IMR-90 (cell line): ENCODE measurements at regions not wholly inside any gene's neighbourhood (a gene's known extent, or its start where the extent isn't known, plus 50 kb on each side); places are given as distances from the start of the nearest gene placed in this dataset.

Experiments used
- ATAC-seq: fragments of 200-7000 bp; cut with Tn5 transposase; 2 replicates; pipeline ENCODE4 v1.9.1; 2020; ENCODE audit warnings: low read depth, mild to moderate bottlenecking, moderate library complexity
- BruUV-seq: library from RNA; stranded (reverse); fragments of 400-500 nt; replicated peaks from 2 replicates; lab custom pipeline; 2021; lab: Mats Ljungman, UMichigan
- CTCF ChIA-PET: fragments of 300-600 bp; formaldehyde crosslinking; extraction: SDS; loops from one replicate; lab custom pipeline; 2021; ENCODE audit warnings: antibody characterized with exemption; lab: Yijun Ruan, JAX
- POLR2A ChIA-PET: fragments of 300-600 bp; sonication (Branson Sonifier 250); formaldehyde crosslinking; loops from one replicate; lab custom pipeline; 2022; ENCODE audit warnings: antibody characterized with exemption; ENCODE audit not compliant: unreplicated experiment; lab: Charles Lee
- DNase-seq: peaks from one replicate; pipeline ENCODE4 v3.0.0; 2013
- H2AFZ ChIP-seq: replicated peaks from 2 replicates; pipeline ENCODE3; 2013; ENCODE audit warnings: low read length, mild to moderate bottlenecking; ENCODE audit not compliant: poor library complexity
- H2AK5ac ChIP-seq: 2 replicates; pipeline ENCODE4 v1.6.1; 2013; ENCODE audit warnings: low read depth, low read length, inconsistent platforms
- H2AK9ac ChIP-seq: replicated peaks from 2 replicates; pipeline ENCODE3; 2013; ENCODE audit warnings: mild to moderate bottlenecking, low read depth, low read length, moderate library complexity; ENCODE audit not compliant: poor library complexity
- H2BK120ac ChIP-seq: 2 replicates; pipeline ENCODE4 v1.6.1; 2013; ENCODE audit warnings: low read depth, low read length, inconsistent platforms
- H2BK15ac ChIP-seq: 3 replicates; pipeline ENCODE4 v1.6.1; 2013; ENCODE audit warnings: low read depth, low read length, inconsistent platforms
- H2BK20ac ChIP-seq: 2 replicates; pipeline ENCODE4 v1.6.1; 2013; ENCODE audit warnings: low read depth, mild to moderate bottlenecking, inconsistent platforms, low read length, moderate library complexity
- H2BK5ac ChIP-seq: 2 replicates; pipeline ENCODE4 v1.6.1; 2013; ENCODE audit warnings: mild to moderate bottlenecking, low read depth, low read length, inconsistent platforms; ENCODE audit not compliant: poor library complexity, severe bottlenecking
- H3K14ac ChIP-seq: replicated peaks from 2 replicates; pipeline ENCODE4 v1.6.1; 2013; ENCODE audit warnings: low read depth, low read length, inconsistent platforms
- H3K18ac ChIP-seq: 2 replicates; pipeline ENCODE4 v1.6.1; 2013; ENCODE audit warnings: low read depth, low read length, control low read depth
- H3K23ac ChIP-seq: 2 replicates; pipeline ENCODE4 v1.6.1; 2013; ENCODE audit warnings: low read depth, low read length, inconsistent platforms
- H3K27ac ChIP-seq: 2 replicates; pipeline ENCODE4 v1.5.1; 2013; ENCODE audit warnings: mild to moderate bottlenecking, control low read depth, low read length; ENCODE audit not compliant: insufficient read depth
- H3K27me3 ChIP-seq: 2 replicates; pipeline ENCODE4 v1.6.1; 2013; ENCODE audit warnings: low read length; ENCODE audit not compliant: control insufficient read depth, insufficient read depth
- H3K36me3 ChIP-seq: 2 replicates; pipeline ENCODE4 v1.6.1; 2013; ENCODE audit warnings: low read length, mixed read lengths; ENCODE audit not compliant: control insufficient read depth, insufficient read depth
- H3K4ac ChIP-seq: 2 replicates; pipeline ENCODE4 v1.6.1; 2013; ENCODE audit warnings: low read depth, low read length, inconsistent platforms
- H3K4me1 ChIP-seq: 2 replicates; pipeline ENCODE4 v1.6.1; 2013; ENCODE audit warnings: low read length, mixed read lengths; ENCODE audit not compliant: control insufficient read depth, insufficient read depth
- H3K4me2 ChIP-seq: 2 replicates; pipeline ENCODE4 v1.6.1; 2013; ENCODE audit warnings: low read depth, mild to moderate bottlenecking, control low read depth, low read length, moderate library complexity
- H3K4me3 ChIP-seq: 2 replicates; pipeline ENCODE4 v1.5.1; 2013; ENCODE audit warnings: low read depth, mild to moderate bottlenecking, control low read depth, low read length, moderate library complexity; ENCODE audit not compliant: insufficient read depth
- H3K56ac ChIP-seq: 2 replicates; pipeline ENCODE4 v1.6.1; 2013; ENCODE audit warnings: low read length, inconsistent platforms; ENCODE audit not compliant: insufficient read depth; ENCODE audit errors: extremely low read depth
- H3K79me1 ChIP-seq, 2 experiments: 2 replicates each; pipeline ENCODE4 v1.6.1; 2013; ENCODE audit warnings: low read length in 2 of 2, inconsistent platforms in 1 of 2, low read depth in 1 of 2
- H3K9ac ChIP-seq: 2 replicates; pipeline ENCODE4 v1.6.1; 2013; ENCODE audit warnings: low read depth, low read length, control low read depth
- H3K9me1 ChIP-seq: 2 replicates; pipeline ENCODE4 v1.6.1; 2013; ENCODE audit warnings: low read length, inconsistent platforms; ENCODE audit not compliant: insufficient read depth
- H3K9me3 ChIP-seq: 2 replicates; pipeline ENCODE4 v1.6.1; 2013; ENCODE audit warnings: low read length; ENCODE audit not compliant: control insufficient read depth, insufficient read depth
- H4K20me1 ChIP-seq: 2 replicates; pipeline ENCODE4 v1.6.1; 2013; ENCODE audit warnings: low read length, inconsistent platforms; ENCODE audit not compliant: insufficient read depth
- H4K5ac ChIP-seq: 2 replicates; pipeline ENCODE4 v1.6.1; 2013; ENCODE audit warnings: mild to moderate bottlenecking, low read depth, low read length, control low read depth
- H4K8ac ChIP-seq, 2 experiments: 2 replicates each; pipeline ENCODE4 v1.6.1; 2013; ENCODE audit warnings: low read depth in 2 of 2, low read length in 2 of 2, control low read depth in 1 of 2, inconsistent platforms in 1 of 2
- H4K91ac ChIP-seq: 2 replicates; pipeline ENCODE4 v1.6.1; 2013; ENCODE audit warnings: low read depth, low read length, inconsistent platforms; ENCODE audit not compliant: insufficient read depth
- BHLHE40 ChIP-seq: fragments of 150-350 bp; IDR thresholded peaks from 2 replicates; pipeline ENCODE4 v1.6.1; 2016; ENCODE audit warnings: mild to moderate bottlenecking, low read depth, low read length
- CEBPB ChIP-seq: IDR thresholded peaks from 2 replicates; pipeline ENCODE4 v1.6.1; 2012; ENCODE audit warnings: low read depth, low read length, improper control_type of control experiment
- CHD1 ChIP-seq: IDR thresholded peaks from 2 replicates; pipeline ENCODE4 v1.6.1; 2012; ENCODE audit warnings: low read depth, low read length, improper control_type of control experiment
- ELK1 ChIP-seq: fragments of 150-350 bp; IDR thresholded peaks from 2 replicates; pipeline ENCODE4 v1.6.1; 2016; ENCODE audit warnings: low read depth, mild to moderate bottlenecking, low read length, moderate library complexity, borderline replicate concordance
- FOS ChIP-seq: fragments of 150-350 bp; IDR thresholded peaks from 2 replicates; pipeline ENCODE4 v1.6.1; 2016; ENCODE audit warnings: low read depth, low read length
- MAFK ChIP-seq: IDR thresholded peaks from 2 replicates; pipeline ENCODE4 v1.6.1; 2012; ENCODE audit warnings: low read depth, low read length, improper control_type of control experiment
- MAZ ChIP-seq: IDR thresholded peaks from 2 replicates; pipeline ENCODE4 v1.6.1; 2012; ENCODE audit warnings: low read depth, mild to moderate bottlenecking, low read length, improper control_type of control experiment, moderate library complexity, borderline replicate concordance
- MXI1 ChIP-seq: IDR thresholded peaks from 2 replicates; pipeline ENCODE4 v1.6.1; 2012; ENCODE audit warnings: low read depth, mild to moderate bottlenecking, low read length, moderate library complexity, borderline replicate concordance
- NFE2L2 ChIP-seq: fragments of 150-350 bp; IDR thresholded peaks from 2 replicates; pipeline ENCODE4 v1.6.1; 2016; ENCODE audit warnings: low read depth, mild to moderate bottlenecking, low read length
- POLR2A ChIP-seq: IDR thresholded peaks from 2 replicates; pipeline ENCODE4 v1.6.1; 2012; ENCODE audit warnings: mild to moderate bottlenecking, low read depth, low read length
- RAD21 ChIP-seq: IDR thresholded peaks from 2 replicates; pipeline ENCODE4 v1.6.1; 2012; ENCODE audit warnings: low read length, improper control_type of control experiment
- RCOR1 ChIP-seq: IDR thresholded peaks from 2 replicates; pipeline ENCODE4 v1.6.1; 2012; ENCODE audit warnings: mild to moderate bottlenecking, low read length, improper control_type of control experiment; ENCODE audit not compliant: insufficient replicate concordance
- RFX5 ChIP-seq: IDR thresholded peaks from 2 replicates; pipeline ENCODE4 v1.8.0; 2012; ENCODE audit warnings: low read depth, mild to moderate bottlenecking, low read length, moderate library complexity
- SMC3 ChIP-seq: fragments of 150-350 bp; IDR thresholded peaks from 2 replicates; pipeline ENCODE4 v1.6.1; 2016; ENCODE audit warnings: low read depth, mild to moderate bottlenecking, antibody characterized with exemption, low read length, moderate library complexity
- USF2 ChIP-seq: fragments of 150-350 bp; IDR thresholded peaks from 2 replicates; pipeline ENCODE4 v1.6.1; 2017; ENCODE audit warnings: mild to moderate bottlenecking, antibody characterized with exemption, low read length, low read depth
- whole genome bisulfite sequencing, 2 experiments: methylation state at CpG; one replicate each; pipeline versions ENCODE4 v1.1.5 to v1.1.7; 2013; ENCODE audit warnings: missing lambda C conversion rate in 2 of 2; ENCODE audit not compliant: insufficient read length in 1 of 2; ENCODE audit errors: extremely low coverage in 2 of 2; 5-methylcytosine and 5-hydroxymethylcytosine counted together
- dilution Hi-C: fragments of 300-500 bp; cut with HindIII; formaldehyde crosslinking; loops from one replicate; pipeline ENCODE4 v1.14.3; 2018; ENCODE audit warnings: low sequenced_read_pairs; ENCODE audit not compliant: unreplicated experiment
- in situ Hi-C: fragments of 300-500 bp; cut with MboI; formaldehyde crosslinking; loops from 3 replicates; pipeline ENCODE4 v1.14.3; 2019; ENCODE audit warnings: low sequenced_read_pairs, inconsistent platforms, mixed read lengths
- intact Hi-C: fragments of 100-400 bp; cut with micrococcal nuclease; formaldehyde crosslinking; loops from 2 replicates; pipeline ENCODE4 v1.10.0; 2022
- TF ChIP-seq, protein P1 (sequence below): conservative IDR thresholded peaks from 2 replicates; pipeline ENCODE4 v1.5.1; 2012; ENCODE audit warnings: mild to moderate bottlenecking, low read depth, low read length, improper control_type of control experiment

DNA sequence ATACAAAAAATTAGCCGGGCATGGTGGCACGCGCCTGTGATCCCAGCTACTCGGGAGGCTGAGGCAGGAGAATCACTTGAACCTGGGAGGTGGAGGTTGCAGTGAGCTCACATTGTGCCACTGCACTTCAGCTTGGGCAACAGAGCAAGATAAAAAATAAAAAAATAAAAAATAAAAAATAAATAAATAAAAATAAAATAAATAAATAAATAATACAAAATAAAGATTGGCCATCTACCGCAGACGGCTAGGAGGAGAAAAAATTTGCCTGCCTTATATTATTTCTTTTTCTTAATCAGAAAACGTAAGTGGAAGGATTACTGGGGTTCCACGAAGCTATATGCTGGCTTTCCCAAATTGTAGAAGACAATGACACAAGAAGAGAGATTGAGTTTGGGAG lies 229.7 kb downstream of the EPHA4 start:
- Histone ChIP-seq H3K18ac (no peak overlapping the region), H3K36me3 (no peaks in the 10 kb centered on the region), H2AK9ac (no peak overlapping the region), H2BK15ac (no peak overlapping the region), H3K56ac (no peak overlapping the region), H3K23ac (no peak overlapping the region), H3K79me1 (no peaks in the 10 kb centered on the region), H3K27me3 (no peaks in the 10 kb centered on the region), H4K5ac (no peak overlapping the region), H3K14ac (no peak overlapping the region), H2AFZ (no peak overlapping the region), H2BK120ac (no peak overlapping the region), H4K20me1 (no peaks in the 10 kb centered on the region), H2BK5ac (no peak overlapping the region), H2AK5ac (no peak overlapping the region), H3K9me3 (no peaks in the 10 kb centered on the region), H3K9me1 (no peaks in the 10 kb centered on the region), H2BK20ac (no peak overlapping the region), H3K4me1 (no peaks in the 10 kb centered on the region), H3K27ac (no peak overlapping the region), H3K4ac (no peak overlapping the region), H3K4me3 (no peak overlapping the region), H4K91ac (no peak overlapping the region), H4K8ac (no peak overlapping the region), H3K4me2 (no peak overlapping the region), H3K9ac (no peak overlapping the region)
- ChIA-PET CTCF (no interaction called here), POLR2A (no interaction called here)
- intact Hi-C loops: no loop called here
- dilution Hi-C loops: no loop called here
- no peak for TF ChIP-seq POLR2A
- TF ChIP-seq RCOR1: no peak
- no peak for TF ChIP-seq RFX5
- no peak for TF ChIP-seq CEBPB
- TF ChIP-seq MAFK: no peak
- TF ChIP-seq, protein P1, sequence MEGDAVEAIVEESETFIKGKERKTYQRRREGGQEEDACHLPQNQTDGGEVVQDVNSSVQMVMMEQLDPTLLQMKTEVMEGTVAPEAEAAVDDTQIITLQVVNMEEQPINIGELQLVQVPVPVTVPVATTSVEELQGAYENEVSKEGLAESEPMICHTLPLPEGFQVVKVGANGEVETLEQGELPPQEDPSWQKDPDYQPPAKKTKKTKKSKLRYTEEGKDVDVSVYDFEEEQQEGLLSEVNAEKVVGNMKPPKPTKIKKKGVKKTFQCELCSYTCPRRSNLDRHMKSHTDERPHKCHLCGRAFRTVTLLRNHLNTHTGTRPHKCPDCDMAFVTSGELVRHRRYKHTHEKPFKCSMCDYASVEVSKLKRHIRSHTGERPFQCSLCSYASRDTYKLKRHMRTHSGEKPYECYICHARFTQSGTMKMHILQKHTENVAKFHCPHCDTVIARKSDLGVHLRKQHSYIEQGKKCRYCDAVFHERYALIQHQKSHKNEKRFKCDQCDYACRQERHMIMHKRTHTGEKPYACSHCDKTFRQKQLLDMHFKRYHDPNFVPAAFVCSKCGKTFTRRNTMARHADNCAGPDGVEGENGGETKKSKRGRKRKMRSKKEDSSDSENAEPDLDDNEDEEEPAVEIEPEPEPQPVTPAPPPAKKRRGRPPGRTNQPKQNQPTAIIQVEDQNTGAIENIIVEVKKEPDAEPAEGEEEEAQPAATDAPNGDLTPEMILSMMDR: no peak
- no peak for TF ChIP-seq SMC3
- no peak for TF ChIP-seq BHLHE40
- no peak for TF ChIP-seq MXI1
- TF ChIP-seq RAD21: no peak
- TF ChIP-seq CHD1: no peak
- TF ChIP-seq ELK1: no peak
- no peak for TF ChIP-seq NFE2L2
- TF ChIP-seq FOS: no peak
- TF ChIP-seq MAZ: no peak
- no peak for TF ChIP-seq USF2
- in situ Hi-C loops: no loop called here
- no peak for ATAC-seq
- no TSS peak for BruUV-seq
- no peak for DNase-seq
- no CpG with 5 or more reads among the region's 8 CpGs for WGBS, 2 experiments
